ENCODE measurements at regions not wholly inside any gene's neighbourhood (a gene's known extent, or its start where the extent isn't known, plus 50 kb on each side); places are given as distances from the start of the nearest gene placed in this dataset.
"Not testable (repeated sequence)": the region's sequence is repeated elsewhere in the genome, so short reads cannot be mapped to it uniquely, and the experiment has no call there.

- no peak for DNase-seq (ENCODE audit: low spot score)
These were observed 177.2 kb upstream of the OR13F1 start for GRCh38 chr9:104326912-104327311.

GRCh38 chr9:104329245-104329644 lies 174.8 kb upstream of the OR13F1 start:
- DNase-seq (ENCODE audit: low spot score): no peak

- no peak for DNase-seq (ENCODE audit: low spot score)
These were observed 173.2 kb upstream of the OR13F1 start for GRCh38 chr9:104330841-104331240.

GRCh38 chr9:104334549-104334948 lies 169.5 kb upstream of the OR13F1 start:
- no peak for DNase-seq (ENCODE audit: low spot score)

- no peak for DNase-seq (ENCODE audit: low spot score)
These were observed 164.4 kb upstream of the OR13F1 start for GRCh38 chr9:104339692-104340091.

- DNase-seq (ENCODE audit: low spot score): no peak
These were observed 161.5 kb upstream of the OR13F1 start for GRCh38 chr9:104342552-104342951.

- DNase-seq (ENCODE audit: low spot score): no peak
These were observed 159.0 kb upstream of the OR13F1 start for GRCh38 chr9:104345061-104345460.

GRCh38 chr9:104350541-104350940 lies 153.5 kb upstream of the OR13F1 start:
- DNase-seq (ENCODE audit: low spot score): no peak

- DNase-seq (ENCODE audit: low spot score): no peak
These were observed 152.3 kb upstream of the OR13F1 start for GRCh38 chr9:104351726-104352125.

- no peak for DNase-seq (ENCODE audit: low spot score)
These were observed 142.9 kb upstream of the OR13F1 start for GRCh38 chr9:104361207-104361606.

GRCh38 chr9:104362912-104363472 lies 141.1 kb upstream of the OR13F1 start:
- no peak for DNase-seq (ENCODE audit: low spot score)

GRCh38 chr9:104367507-104367906 lies 136.6 kb upstream of the OR13F1 start:
- DNase-seq (ENCODE audit: low spot score): peak; percentile 22

- DNase-seq (ENCODE audit: low spot score): not testable (repeated sequence)
These were observed 135.7 kb upstream of the OR13F1 start for GRCh38 chr9:104368318-104368717.

GRCh38 chr9:104374711-104375110 lies 129.4 kb upstream of the OR13F1 start:
- DNase-seq (ENCODE audit: low spot score): no peak

GRCh38 chr9:104386013-104386412 lies 118.0 kb upstream of the OR13F1 start:
- no peak for DNase-seq (ENCODE audit: low spot score)

GRCh38 chr9:104386425-104387069 lies 117.5 kb upstream of the OR13F1 start:
- peak; percentile 64 for DNase-seq (ENCODE audit: low spot score)

GRCh38 chr9:104388071-104388470 lies 116.0 kb upstream of the OR13F1 start:
- no peak for DNase-seq (ENCODE audit: low spot score)

- no peak for DNase-seq (ENCODE audit: low spot score)
These were observed 114.7 kb upstream of the OR13F1 start for GRCh38 chr9:104389341-104389740.

GRCh38 chr9:104394901-104395300 lies 109.2 kb upstream of the OR13F1 start:
- DNase-seq (ENCODE audit: low spot score): not testable (repeated sequence)

- no peak for DNase-seq (ENCODE audit: low spot score)
These were observed 91.8 kb upstream of the OR13F1 start for GRCh38 chr9:104412238-104412637.

- no peak for DNase-seq (ENCODE audit: low spot score)
These were observed 87.6 kb upstream of the OR13F1 start for GRCh38 chr9:104416470-104416869.

- DNase-seq (ENCODE audit: low spot score): no peak
These were observed 86.8 kb upstream of the OR13F1 start for GRCh38 chr9:104417296-104417695.

GRCh38 chr9:104429031-104429546 lies 75.0 kb upstream of the OR13F1 start:
- DNase-seq (ENCODE audit: low spot score): no peak

- DNase-seq (ENCODE audit: low spot score): no peak
These were observed 69.0 kb upstream of the OR13F1 start for GRCh38 chr9:104435059-104435458.
